DND-41 (cell line): ENCODE measurements at regions not wholly inside any gene's neighbourhood (a gene's known extent, or its start where the extent isn't known, plus 50 kb on each side); places are given as distances from the start of the nearest gene placed in this dataset.

ENCODE experiments used
- ATAC-seq: fragments of 200-7000 bp; cut with Tn5 transposase; 3 replicates; pipeline ENCODE4 v1.9.1; 2021; ENCODE audit warnings: low read depth; ENCODE audit not compliant: insufficient read depth
- DNase-seq: peaks from one replicate; pipeline ENCODE4 v3.0.0-alpha.2; 2020
- H2AFZ ChIP-seq: 2 replicates; pipeline ENCODE4 v1.6.0; 2012; ENCODE audit warnings: low read depth, low read length
- H3K27ac ChIP-seq: 2 replicates; pipeline ENCODE4 v1.5.1; 2012; ENCODE audit warnings: low read length, inconsistent platforms
- H3K27me3 ChIP-seq: fragments of 200-600 bp; sonication (generic); 2 replicates; pipeline ENCODE4 v1.6.0; 2012; ENCODE audit warnings: low read length, mild to moderate bottlenecking, inconsistent platforms; ENCODE audit not compliant: insufficient read depth, poor library complexity
- H3K36me3 ChIP-seq: 2 replicates; pipeline ENCODE4 v1.5.1; 2012; ENCODE audit warnings: low read length, inconsistent platforms; ENCODE audit not compliant: insufficient read depth
- H3K4me1 ChIP-seq: 2 replicates; pipeline ENCODE4 v1.5.1; 2012; ENCODE audit warnings: mild to moderate bottlenecking, low read length; ENCODE audit not compliant: insufficient read depth
- H3K4me2 ChIP-seq: 2 replicates; pipeline ENCODE4 v1.6.0; 2012; ENCODE audit warnings: mild to moderate bottlenecking, moderate library complexity, low read length, inconsistent platforms; ENCODE audit not compliant: insufficient read depth
- H3K4me3 ChIP-seq, 2 experiments: fragments of 200-600 bp in 1 of 2; shearing (Covaris generic) in 1 of 2; 2 replicates each; pipeline ENCODE4 v1.5.1; 2012 to 2016; ENCODE audit warnings: inconsistent platforms in 2 of 2, low read length in 2 of 2, mild to moderate bottlenecking in 2 of 2, low read depth in 1 of 2, moderate library complexity in 1 of 2
- H3K79me2 ChIP-seq: 2 replicates; pipeline ENCODE4 v1.6.0; 2012; ENCODE audit warnings: low read length, inconsistent platforms; ENCODE audit not compliant: insufficient read depth
- H3K9ac ChIP-seq: 2 replicates; pipeline ENCODE4 v1.6.0; 2012; ENCODE audit warnings: low read depth, mild to moderate bottlenecking, inconsistent platforms, low read length, moderate library complexity
- H3K9me3 ChIP-seq: 2 replicates; pipeline ENCODE4 v1.5.1; 2012; ENCODE audit warnings: low read length, moderate library complexity, mild to moderate bottlenecking, inconsistent platforms; ENCODE audit not compliant: insufficient read depth, severe bottlenecking
- H4K20me1 ChIP-seq: 2 replicates; pipeline ENCODE4 v1.6.0; 2012; ENCODE audit warnings: low read length; ENCODE audit not compliant: insufficient read depth
- CTCF ChIP-seq: IDR thresholded peaks from 2 replicates; pipeline ENCODE4 v1.5.1; 2012; ENCODE audit warnings: borderline replicate concordance, low read length, moderate library complexity, mild to moderate bottlenecking; ENCODE audit not compliant: poor library complexity, severe bottlenecking; ENCODE audit errors: extremely low read depth
- EZH2 ChIP-seq: IDR thresholded peaks from 3 replicates; pipeline ENCODE4 v1.6.1; 2012; ENCODE audit warnings: borderline replicate concordance, low read depth, mild to moderate bottlenecking, moderate library complexity, low read length, inconsistent platforms; ENCODE audit not compliant: severe bottlenecking

DNA sequence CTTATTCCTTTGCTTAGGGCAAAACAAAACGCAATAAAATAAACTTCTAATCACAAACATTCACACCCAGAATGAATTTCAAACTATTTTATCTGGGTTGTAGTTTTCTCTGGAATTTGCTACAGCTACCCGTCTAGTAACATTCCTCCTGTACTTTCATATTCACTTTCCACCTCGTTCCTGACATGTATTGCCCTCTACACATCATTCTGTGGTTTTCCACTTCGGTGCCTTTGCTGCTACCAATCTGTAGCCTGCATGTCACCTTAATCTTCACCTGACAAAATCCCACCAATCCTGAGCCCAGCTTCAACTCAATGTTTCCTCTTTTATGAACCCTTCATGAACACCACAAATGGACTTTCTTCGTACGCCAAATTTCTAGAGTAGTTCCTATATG lies 694.1 kb upstream of the C9orf72 start:
- H3K9ac ChIP-seq = no peak overlapping the region
- H3K27ac ChIP-seq = no peak overlapping the region
- H4K20me1 ChIP-seq = no peaks in the 10 kb centered on the region
- ATAC-seq (no peak), DNase-seq (no peak)
- no peaks in the 10 kb centered on the region for H3K9me3 ChIP-seq
- no peaks in the 10 kb centered on the region for H3K27me3 ChIP-seq
- no peak overlapping the region for H3K4me3 ChIP-seq
- H3K79me2 ChIP-seq = no peaks in the 10 kb centered on the region
- H2AFZ ChIP-seq = no peak overlapping the region
- TF ChIP-seq EZH2 (no peak), CTCF (no peak)
- no peak overlapping the region for H3K4me2 ChIP-seq
- no peaks in the 10 kb centered on the region for H3K4me1 ChIP-seq
- H3K36me3 ChIP-seq = no peaks in the 10 kb centered on the region

DNA sequence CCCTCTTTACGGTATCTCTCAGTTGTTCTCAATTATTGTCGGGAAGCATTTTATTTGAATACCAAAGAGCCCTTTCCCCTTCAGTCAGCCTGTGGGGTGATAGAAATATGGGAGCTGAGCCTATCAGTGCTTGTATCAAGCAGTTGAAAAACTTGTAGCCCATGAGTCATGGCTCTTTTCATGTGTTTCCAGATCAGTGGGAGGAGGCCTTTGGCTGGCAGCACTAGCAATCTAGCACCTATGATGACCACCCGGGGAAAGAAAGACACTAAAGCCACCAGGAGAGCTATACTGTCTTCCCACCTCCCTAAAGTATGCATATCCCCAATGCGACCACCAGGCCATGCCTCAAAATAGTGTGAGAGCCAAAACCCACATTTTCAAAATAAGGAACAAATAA lies 696.9 kb upstream of the C9orf72 start:
- TF ChIP-seq CTCF (no peak), EZH2 (no peak)
- H3K4me2 ChIP-seq = no peak overlapping the region
- no peaks in the 10 kb centered on the region for H3K9me3 ChIP-seq

DNA sequence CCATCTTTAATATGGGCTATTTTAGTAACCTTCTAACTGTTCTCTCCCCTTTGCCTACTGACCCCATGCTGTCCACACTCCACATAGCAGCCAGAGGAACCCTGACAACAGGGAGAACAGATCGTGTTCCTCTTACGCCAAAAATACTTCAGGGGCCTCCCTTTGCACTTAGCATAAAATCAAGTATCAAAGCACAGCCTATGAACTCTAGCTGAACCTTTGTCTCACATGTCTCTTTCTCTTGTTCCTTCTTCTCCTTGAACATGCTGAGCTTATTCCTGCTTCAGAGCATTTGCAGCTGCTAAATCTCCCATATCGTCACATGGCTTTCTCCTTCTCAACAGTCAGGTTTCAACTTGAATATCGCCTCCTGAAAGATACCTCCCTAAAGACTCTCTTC lies 698.8 kb upstream of the C9orf72 start:
- no peak for DNase-seq
- no peaks in the 10 kb centered on the region for H3K4me1 ChIP-seq
- no peaks in the 10 kb centered on the region for H3K27me3 ChIP-seq
- no peaks in the 10 kb centered on the region for H3K36me3 ChIP-seq
- H3K4me3 ChIP-seq = no peak overlapping the region
- H3K9me3 ChIP-seq = no peaks in the 10 kb centered on the region
- no peak for TF ChIP-seq CTCF
- no peak for TF ChIP-seq EZH2
- H3K79me2 ChIP-seq = no peaks in the 10 kb centered on the region
- H2AFZ ChIP-seq = no peak overlapping the region
- ATAC-seq = no peak
- H3K27ac ChIP-seq = no peak overlapping the region
- H3K4me2 ChIP-seq = no peak overlapping the region
- no peaks in the 10 kb centered on the region for H4K20me1 ChIP-seq
- no peak overlapping the region for H3K9ac ChIP-seq

More for the DNA sequence above, 696.9 kb upstream of the C9orf72 start:
- no peaks in the 10 kb centered on the region for H3K36me3 ChIP-seq
- H3K27me3 ChIP-seq = no peaks in the 10 kb centered on the region
- H3K4me1 ChIP-seq = no peaks in the 10 kb centered on the region
- H2AFZ ChIP-seq = no peak overlapping the region
- H3K4me3 ChIP-seq = no peak overlapping the region
- no peak overlapping the region for H3K9ac ChIP-seq
- no peaks in the 10 kb centered on the region for H4K20me1 ChIP-seq
- no peaks in the 10 kb centered on the region for H3K79me2 ChIP-seq
- H3K27ac ChIP-seq = no peak overlapping the region
- no peak for DNase-seq
- ATAC-seq = no peak

DNA sequence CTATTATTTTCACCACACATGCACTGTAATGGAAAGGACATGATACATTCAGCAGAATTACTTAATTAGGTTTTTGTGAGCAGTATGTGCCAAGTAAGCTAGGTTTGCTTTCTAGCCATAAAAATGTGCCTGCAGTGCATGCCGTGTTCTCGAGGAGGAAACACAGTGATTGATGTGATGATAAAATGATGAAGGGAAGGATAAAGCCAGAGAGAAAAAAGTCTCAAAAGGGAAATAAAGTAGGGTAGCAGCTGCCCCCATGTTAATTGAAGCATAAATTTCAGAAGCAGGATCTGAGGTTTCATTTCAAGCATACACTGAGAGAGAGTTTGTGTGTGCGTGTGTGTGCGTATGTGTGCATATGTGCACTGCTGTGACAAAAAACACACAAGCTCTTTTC lies 714.2 kb upstream of the C9orf72 start:
- DNase-seq = no peak
- H3K9me3 ChIP-seq = no peaks in the 10 kb centered on the region
- no peak overlapping the region for H3K27ac ChIP-seq
- H2AFZ ChIP-seq = no peak overlapping the region
- H3K4me1 ChIP-seq = no peaks in the 10 kb centered on the region
- H3K36me3 ChIP-seq = no peaks in the 10 kb centered on the region
- no peak overlapping the region for H3K4me2 ChIP-seq
- H3K4me3 ChIP-seq = no peak overlapping the region
- no peak for ATAC-seq
- no peaks in the 10 kb centered on the region for H3K27me3 ChIP-seq
- H4K20me1 ChIP-seq = no peaks in the 10 kb centered on the region
- TF ChIP-seq CTCF (no peak), EZH2 (no peak)
- H3K79me2 ChIP-seq = no peaks in the 10 kb centered on the region
- no peak overlapping the region for H3K9ac ChIP-seq
